ENCODE measurements at regions not wholly inside any gene's neighbourhood (a gene's known extent, or its start where the extent isn't known, plus 50 kb on each side); places are given as distances from the start of the nearest gene placed in this dataset.

- no peak for DNase-seq (ENCODE audit: low read depth)
Observed at GRCh38 chr22:48575618-48576332, 1251.9 kb downstream of the BRD1 start.

GRCh38 chr22:48574776-48575617 lies 1252.7 kb downstream of the BRD1 start:
- no peak for DNase-seq (ENCODE audit: low read depth)

- DNase-seq (ENCODE audit: low read depth): no peak
Observed at GRCh38 chr22:48573766-48574165, 1253.9 kb downstream of the BRD1 start.

- no peak for DNase-seq (ENCODE audit: low read depth)
Observed at GRCh38 chr22:48572951-48573350, 1254.7 kb downstream of the BRD1 start.

- DNase-seq (ENCODE audit: low read depth): no peak
Observed at GRCh38 chr22:48570912-48571311, 1256.8 kb downstream of the BRD1 start.

GRCh38 chr22:48569476-48570233 lies 1258.0 kb downstream of the BRD1 start:
- no peak for DNase-seq (ENCODE audit: low read depth)

- DNase-seq (ENCODE audit: low read depth): no peak
Observed at GRCh38 chr22:48568736-48569330, 1258.8 kb downstream of the BRD1 start.

GRCh38 chr22:48567213-48567975 lies 1260.3 kb downstream of the BRD1 start:
- DNase-seq (ENCODE audit: low read depth): no peak

GRCh38 chr22:48566741-48567140 lies 1260.9 kb downstream of the BRD1 start:
- no peak for DNase-seq (ENCODE audit: low read depth)

GRCh38 chr22:48565901-48566501 lies 1261.7 kb downstream of the BRD1 start:
- DNase-seq (ENCODE audit: low read depth): no peak

GRCh38 chr22:48564995-48565394 lies 1262.7 kb downstream of the BRD1 start:
- no peak for DNase-seq (ENCODE audit: low read depth)

- no peak for DNase-seq (ENCODE audit: low read depth)
Observed at GRCh38 chr22:48563966-48564330, 1263.7 kb downstream of the BRD1 start.

GRCh38 chr22:48563118-48563965 lies 1264.3 kb downstream of the BRD1 start:
- DNase-seq (ENCODE audit: low read depth): no peak

GRCh38 chr22:48561676-48562075 lies 1266.0 kb downstream of the BRD1 start:
- no peak for DNase-seq (ENCODE audit: low read depth)

GRCh38 chr22:48560836-48561235 lies 1266.8 kb downstream of the BRD1 start:
- DNase-seq (ENCODE audit: low read depth): no peak

GRCh38 chr22:48560389-48560751 lies 1267.3 kb downstream of the BRD1 start:
- DNase-seq (ENCODE audit: low read depth): no peak

- no peak for DNase-seq (ENCODE audit: low read depth)
Observed at GRCh38 chr22:48559647-48560388, 1267.9 kb downstream of the BRD1 start.

GRCh38 chr22:48558606-48559402 lies 1268.9 kb downstream of the BRD1 start:
- no peak for DNase-seq (ENCODE audit: low read depth)

- no peak for DNase-seq (ENCODE audit: low read depth)
Observed at GRCh38 chr22:48558016-48558415, 1269.7 kb downstream of the BRD1 start.
